Kidney capillary endothelial cell (primary cell): ENCODE measurements at regions not wholly inside any gene's neighbourhood (a gene's known extent, or its start where the extent isn't known, plus 50 kb on each side); places are given as distances from the start of the nearest gene placed in this dataset.
"Not testable (repeated sequence)": the region's sequence is repeated elsewhere in the genome, so short reads cannot be mapped to it uniquely, and the experiment has no call there.

ENCODE experiments used
- DNase-seq: peaks from one replicate; pipeline ENCODE4 v3.0.0-alpha.2; 2018; ENCODE audit warnings: low spot score

GRCh38 chr3:170705131-170705530 is 119.3 kb upstream of the SLC7A14 start:
- no peak for DNase-seq

- peak; percentile 29 for DNase-seq
Observed at GRCh38 chr3:170703121-170703588, 117.3 kb upstream of the SLC7A14 start.

- DNase-seq = no peak
Observed at GRCh38 chr3:170701696-170702678, 116.1 kb upstream of the SLC7A14 start.

DNA sequence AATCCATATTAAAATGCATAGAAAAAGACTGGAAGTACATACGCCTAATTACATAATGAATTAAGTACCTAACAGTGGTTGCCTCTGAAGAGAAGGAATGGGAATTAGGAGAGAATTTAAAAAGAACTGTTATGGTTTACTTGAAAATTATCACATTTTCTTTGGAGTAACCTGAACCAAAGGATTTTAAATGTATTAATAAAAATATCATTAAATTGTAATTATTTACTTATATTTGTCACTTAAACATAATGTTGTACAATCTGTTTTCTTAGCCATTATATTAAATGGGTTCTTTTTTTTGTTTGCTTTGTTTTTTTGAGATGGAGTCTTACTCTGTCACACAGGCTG is 114.2 kb upstream of the SLC7A14 start:
- DNase-seq = no peak

- no peak for DNase-seq
Observed at GRCh38 chr3:170699158-170700053, 113.5 kb upstream of the SLC7A14 start.

DNA sequence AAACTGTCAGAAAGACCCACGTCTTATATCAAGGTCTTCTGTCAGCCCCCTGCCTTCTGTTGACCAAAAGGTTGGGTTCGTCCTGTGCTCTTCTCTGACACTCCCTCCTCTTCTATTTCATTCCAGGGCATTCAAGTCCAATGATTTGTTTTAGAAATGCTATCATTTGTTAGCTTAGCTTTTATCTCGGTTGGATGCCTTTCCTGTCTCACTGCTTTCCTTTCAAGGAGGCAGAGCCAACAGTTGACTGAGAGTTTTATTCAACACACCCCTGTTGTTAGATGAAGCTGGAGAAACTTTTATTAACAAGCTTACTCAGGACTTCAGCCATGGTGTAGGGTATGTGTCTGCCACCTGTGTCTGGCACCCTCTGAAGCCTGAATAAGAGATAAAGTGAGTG is 112.0 kb upstream of the SLC7A14 start:
- no peak for DNase-seq

- no peak for DNase-seq
Observed at GRCh38 chr3:170697131-170697530, 111.3 kb upstream of the SLC7A14 start.

- no peak for DNase-seq
Observed at GRCh38 chr3:170695486-170696064, 109.7 kb upstream of the SLC7A14 start.

GRCh38 chr3:170692720-170693119 is 106.8 kb upstream of the SLC7A14 start:
- no peak for DNase-seq

DNA sequence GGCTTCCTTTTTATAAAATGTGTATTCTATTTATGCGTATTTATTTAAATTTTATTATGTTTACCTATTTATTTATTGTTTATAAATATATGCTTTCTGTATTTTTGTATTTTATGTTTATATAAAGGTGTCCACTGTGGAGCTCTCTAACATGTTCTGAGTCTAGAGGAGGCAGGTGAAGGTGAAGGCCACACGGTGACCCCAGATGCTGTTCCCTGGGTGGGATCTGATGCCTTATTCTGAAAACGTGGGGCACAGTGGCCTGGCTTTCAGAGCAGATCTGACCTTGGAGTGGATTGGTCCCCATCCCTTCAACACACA is 104.7 kb upstream of the SLC7A14 start:
- no peak for DNase-seq

DNA sequence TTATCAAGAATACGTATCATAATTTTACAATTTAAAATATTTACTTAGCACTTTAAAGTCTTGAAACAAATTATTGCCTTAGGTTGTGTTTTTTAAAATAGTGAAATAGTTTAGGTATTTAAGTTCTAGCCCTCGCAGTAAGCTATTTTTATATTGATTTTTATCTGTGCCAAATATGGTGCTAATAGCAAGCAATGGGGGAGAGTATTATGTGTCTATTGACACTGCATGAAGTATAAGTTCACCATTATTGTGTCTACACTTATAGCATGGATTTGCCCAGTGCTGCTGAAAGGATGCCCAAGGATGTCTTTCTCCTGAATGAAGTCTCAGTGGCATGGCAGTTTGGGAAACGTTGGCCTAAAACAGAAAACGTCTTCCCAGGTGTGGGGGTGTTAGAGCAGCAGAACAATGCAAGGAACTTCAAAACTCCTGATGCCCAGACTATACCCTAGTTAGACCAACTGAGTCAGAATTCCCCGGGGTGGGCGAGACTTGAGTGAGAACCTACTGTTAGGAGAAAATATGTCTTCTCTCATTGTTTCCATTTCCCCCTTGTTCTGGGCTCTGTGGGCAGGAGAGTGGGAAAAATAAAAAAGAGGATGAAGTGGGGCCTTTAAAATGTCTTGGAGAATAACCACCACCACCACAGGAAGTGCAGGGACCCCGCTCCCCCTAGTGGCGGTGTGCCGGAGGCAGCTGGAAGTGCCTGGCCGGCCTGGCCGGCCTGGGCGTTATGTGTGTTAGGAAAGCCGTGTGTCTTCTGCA is 104.2 kb upstream of the SLC7A14 start:
- no peak for DNase-seq

GRCh38 chr3:170689296-170689829 is 103.5 kb upstream of the SLC7A14 start:
- peak; percentile 32 for DNase-seq

- DNase-seq = not testable (repeated sequence)
Observed at GRCh38 chr3:170688222-170688621, 102.3 kb upstream of the SLC7A14 start.

DNA sequence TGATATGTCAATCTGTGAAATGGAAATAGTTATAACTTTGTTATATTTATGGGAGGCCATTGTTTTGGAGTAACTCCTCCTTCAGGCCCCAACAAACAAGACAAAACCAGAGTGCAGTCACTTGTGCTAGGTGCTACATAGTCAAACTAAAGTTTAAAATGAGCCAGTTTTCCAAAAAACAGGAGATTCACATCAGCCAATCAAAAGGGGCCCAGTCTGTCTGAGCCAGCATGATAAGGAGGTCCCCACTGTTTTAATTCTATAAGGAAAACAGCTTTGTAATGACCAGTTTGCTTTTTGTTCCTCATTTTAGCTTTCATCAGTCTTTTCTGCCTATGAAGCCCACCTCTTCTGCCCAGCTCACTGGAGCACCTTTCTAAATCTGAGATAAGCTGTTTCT is 94.7 kb upstream of the SLC7A14 start:
- DNase-seq = no peak

- DNase-seq = no peak
Observed at GRCh38 chr3:170679190-170679589, 93.3 kb upstream of the SLC7A14 start.

DNA sequence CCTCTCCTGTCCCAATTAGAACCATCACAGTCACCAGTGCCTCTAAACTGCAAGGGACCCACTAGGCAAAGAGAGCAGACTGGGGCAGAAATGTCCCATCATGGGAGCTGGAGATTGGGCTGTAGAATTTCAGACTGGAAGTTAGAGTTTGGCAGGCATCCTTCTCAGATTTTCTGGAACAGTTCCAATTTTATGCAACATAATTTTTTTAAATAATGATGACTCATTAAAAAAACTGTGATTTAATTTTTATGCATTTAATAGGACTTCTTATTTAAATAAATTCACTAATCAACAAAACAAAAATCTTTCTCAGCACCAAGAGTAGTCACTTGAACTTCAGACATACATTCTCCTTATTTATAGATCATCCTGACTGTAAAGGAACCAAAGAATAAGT is 84.6 kb upstream of the SLC7A14 start:
- no peak for DNase-seq

GRCh38 chr3:170662986-170663385 is 77.1 kb upstream of the SLC7A14 start:
- not testable (repeated sequence) for DNase-seq

- no peak for DNase-seq
Observed at GRCh38 chr3:170660139-170660538, 74.3 kb upstream of the SLC7A14 start.

DNA sequence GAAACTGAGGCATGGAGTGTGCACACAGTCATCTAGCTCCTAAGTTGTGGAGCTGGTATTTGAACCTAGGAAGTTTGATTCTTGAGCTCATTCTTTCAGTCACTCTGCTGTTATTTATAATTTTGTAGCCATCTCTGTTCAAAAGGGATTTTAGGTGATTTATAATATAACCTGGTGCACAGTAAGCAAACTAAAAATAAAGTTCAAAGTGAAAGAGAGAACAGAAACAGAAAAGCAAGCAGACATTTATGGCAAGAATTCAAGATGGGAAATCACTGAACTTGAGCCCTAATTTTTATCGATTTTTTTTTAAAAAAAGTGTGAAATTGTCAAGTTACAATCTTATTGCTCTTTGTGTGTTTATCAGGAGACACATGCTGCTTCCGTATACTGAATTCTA is 71.4 kb upstream of the SLC7A14 start:
- no peak for DNase-seq

- no peak for DNase-seq
Observed at GRCh38 chr3:170656284-170656683, 70.4 kb upstream of the SLC7A14 start.

GRCh38 chr3:170653801-170654200 is 67.9 kb upstream of the SLC7A14 start:
- no peak for DNase-seq
